ENCODE measurements at regions not wholly inside any gene's neighbourhood (a gene's known extent, or its start where the extent isn't known, plus 50 kb on each side); places are given as distances from the start of the nearest gene placed in this dataset.

DNA sequence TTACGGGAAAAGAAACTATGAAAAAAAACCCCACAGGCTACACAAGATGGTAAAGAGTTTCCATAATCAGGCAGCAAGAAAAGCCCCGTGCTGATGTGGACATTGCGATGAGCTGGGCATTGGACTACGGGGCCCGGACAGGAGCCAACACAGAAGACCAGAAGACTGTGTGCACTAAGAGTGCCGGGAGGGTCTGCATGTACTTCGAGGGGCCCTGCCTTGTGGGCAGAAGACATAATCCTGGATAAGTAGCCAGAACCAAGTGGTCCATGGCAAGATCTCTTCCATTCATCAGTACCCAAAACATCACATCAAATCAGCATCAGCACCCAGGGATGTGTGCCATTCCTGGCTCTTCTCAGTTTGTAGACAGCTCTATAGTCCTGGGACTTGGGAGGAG is 317.8 kb downstream of the FGF9 start:
- dilution Hi-C loops (cut with MboI; ENCODE audit: extremely low pct_ligation_motif_present, low sequenced_read_pairs) = no loop called here
- Histone ChIP-seq H3K79me2 (ENCODE audit: control insufficient read depth, insufficient read depth, low read length) (no peaks in the 10 kb centered on the region), H3K9me3 (replicated peaks; ENCODE audit: control insufficient read depth, insufficient read depth, low read length) (peaks cover 7% of the 10 kb centered on the region), H3K9me1 (replicated peaks; ENCODE audit: control insufficient read depth, extremely low read depth, insufficient read depth, low read length) (no peaks in the 10 kb centered on the region), H2AFZ (ENCODE audit: low read depth, low read length) (no peak overlapping the region), H3K27me3 (ENCODE audit: control insufficient read depth in 2 of 2, insufficient read depth in 2 of 2, low read length in 2 of 2) (no peaks in the 10 kb centered on the region), H3K4me2 (ENCODE audit: insufficient read depth, low read length) (no peak overlapping the region), H3K4me1 (ENCODE audit: control insufficient read depth, extremely low read depth, insufficient read depth, low read length) (no peaks in the 10 kb centered on the region), H3K4me3 (replicated peaks in 1 of 3; ENCODE audit: insufficient read depth in 1 of 3, low read depth in 1 of 3, low read length in 3 of 3) (no peak overlapping the region), H3K27ac (ENCODE audit: insufficient read depth, low read depth, low read length) (no peak overlapping the region), H3K9ac (replicated peaks; ENCODE audit: extremely low read depth, insufficient read depth, low read length) (no peak overlapping the region), H3K36me3 (ENCODE audit: control insufficient read depth in 2 of 2, extremely low read depth in 1 of 2, insufficient read depth in 2 of 2, low read length in 2 of 2) (no peaks in the 10 kb centered on the region), H4K20me1 (replicated peaks; ENCODE audit: control insufficient read depth, extremely low read depth, insufficient read depth, low read length) (no peaks in the 10 kb centered on the region)
- FAIRE-seq = no peak
- no TSS peak for BruUV-seq (replicated peaks)
- CTCF ChIA-PET = no interaction called here
- POLR2A ChIA-PET = no interaction called here
- TF ChIP-seq, protein P1, sequence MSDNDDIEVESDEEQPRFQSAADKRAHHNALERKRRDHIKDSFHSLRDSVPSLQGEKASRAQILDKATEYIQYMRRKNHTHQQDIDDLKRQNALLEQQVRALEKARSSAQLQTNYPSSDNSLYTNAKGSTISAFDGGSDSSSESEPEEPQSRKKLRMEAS (IDR thresholded peaks at IDR 0.05; ENCODE audit: insufficient read depth, insufficient read length) = no peak
- TF ChIP-seq MYC (IDR thresholded peaks at IDR 0.05; ENCODE audit: low read depth, low read length) = no peak
- TF ChIP-seq POLR2A (IDR thresholded peaks at IDR 0.05; ENCODE audit: low read depth, low read length) = no peak
- no peak for TF ChIP-seq JUN (IDR thresholded peaks at IDR 0.05; ENCODE audit: borderline replicate concordance, insufficient read depth, insufficient read length, low read depth)
- TF ChIP-seq GATA2 (IDR thresholded peaks at IDR 0.05; ENCODE audit: insufficient read depth, insufficient read length, low read depth, low read length) = no peak
- no peak for TF ChIP-seq FOS (IDR thresholded peaks at IDR 0.05; ENCODE audit: borderline replicate concordance, insufficient read depth, low read length)
- TF ChIP-seq, protein P2, sequence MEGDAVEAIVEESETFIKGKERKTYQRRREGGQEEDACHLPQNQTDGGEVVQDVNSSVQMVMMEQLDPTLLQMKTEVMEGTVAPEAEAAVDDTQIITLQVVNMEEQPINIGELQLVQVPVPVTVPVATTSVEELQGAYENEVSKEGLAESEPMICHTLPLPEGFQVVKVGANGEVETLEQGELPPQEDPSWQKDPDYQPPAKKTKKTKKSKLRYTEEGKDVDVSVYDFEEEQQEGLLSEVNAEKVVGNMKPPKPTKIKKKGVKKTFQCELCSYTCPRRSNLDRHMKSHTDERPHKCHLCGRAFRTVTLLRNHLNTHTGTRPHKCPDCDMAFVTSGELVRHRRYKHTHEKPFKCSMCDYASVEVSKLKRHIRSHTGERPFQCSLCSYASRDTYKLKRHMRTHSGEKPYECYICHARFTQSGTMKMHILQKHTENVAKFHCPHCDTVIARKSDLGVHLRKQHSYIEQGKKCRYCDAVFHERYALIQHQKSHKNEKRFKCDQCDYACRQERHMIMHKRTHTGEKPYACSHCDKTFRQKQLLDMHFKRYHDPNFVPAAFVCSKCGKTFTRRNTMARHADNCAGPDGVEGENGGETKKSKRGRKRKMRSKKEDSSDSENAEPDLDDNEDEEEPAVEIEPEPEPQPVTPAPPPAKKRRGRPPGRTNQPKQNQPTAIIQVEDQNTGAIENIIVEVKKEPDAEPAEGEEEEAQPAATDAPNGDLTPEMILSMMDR (IDR thresholded peaks at IDR 0.05; ENCODE audit: extremely low read depth in 1 of 2, insufficient read depth in 1 of 2, low read depth in 1 of 2, low read length in 2 of 2) = no peak
- no peak for TF ChIP-seq EZH2 (IDR thresholded peaks at IDR 0.05; ENCODE audit: borderline replicate concordance, low read depth, low read length, severe bottlenecking)
- intact Hi-C loops (cut with micrococcal nuclease) = no loop called here
- DNase-seq (ENCODE audit: low read depth, low spot score) = no peak

All from endothelial cell of umbilical vein (primary cell).